Sigmoid colon (tissue), 4 donors: ENCODE measurements at regions not wholly inside any gene's neighbourhood (a gene's known extent, or its start where the extent isn't known, plus 50 kb on each side); places are given as distances from the start of the nearest gene placed in this dataset.

Source experiments
- EP300 ChIP-seq, 4 donors: sonication (generic); formaldehyde crosslinking; IDR thresholded peaks; one replicate each; pipeline ENCODE4 v1.6.1; 2017; ENCODE audit warnings: antibody characterized with exemption in 4 of 4
- POLR2A ChIP-seq, 2 donors: fragments of 450-650 bp; IDR thresholded peaks; one replicate each; pipeline ENCODE4 v1.6.1; 2016; ENCODE audit warnings: antibody characterized with exemption in 2 of 2, mild to moderate bottlenecking in 2 of 2, moderate library complexity in 2 of 2
- TF ChIP-seq, protein P1 (sequence below), 4 experiments: fragments of 450-650 bp in 3 of 4; fragments of 200-600 bp in 1 of 4; IDR thresholded peaks; one replicate each; pipeline ENCODE4 v1.5.1; 2016 to 2019; ENCODE audit warnings: antibody characterized with exemption in 4 of 4, mild to moderate bottlenecking in 3 of 4, moderate library complexity in 2 of 4

GRCh38 chr13:33940256-33940655 lies 122.3 kb downstream of the RFC3 start:
- TF ChIP-seq POLR2A (IDR thresholded peaks at IDR 0.05) (no peak), EP300 (IDR thresholded peaks at IDR 0.05) (no peak)
- TF ChIP-seq, protein P1, sequence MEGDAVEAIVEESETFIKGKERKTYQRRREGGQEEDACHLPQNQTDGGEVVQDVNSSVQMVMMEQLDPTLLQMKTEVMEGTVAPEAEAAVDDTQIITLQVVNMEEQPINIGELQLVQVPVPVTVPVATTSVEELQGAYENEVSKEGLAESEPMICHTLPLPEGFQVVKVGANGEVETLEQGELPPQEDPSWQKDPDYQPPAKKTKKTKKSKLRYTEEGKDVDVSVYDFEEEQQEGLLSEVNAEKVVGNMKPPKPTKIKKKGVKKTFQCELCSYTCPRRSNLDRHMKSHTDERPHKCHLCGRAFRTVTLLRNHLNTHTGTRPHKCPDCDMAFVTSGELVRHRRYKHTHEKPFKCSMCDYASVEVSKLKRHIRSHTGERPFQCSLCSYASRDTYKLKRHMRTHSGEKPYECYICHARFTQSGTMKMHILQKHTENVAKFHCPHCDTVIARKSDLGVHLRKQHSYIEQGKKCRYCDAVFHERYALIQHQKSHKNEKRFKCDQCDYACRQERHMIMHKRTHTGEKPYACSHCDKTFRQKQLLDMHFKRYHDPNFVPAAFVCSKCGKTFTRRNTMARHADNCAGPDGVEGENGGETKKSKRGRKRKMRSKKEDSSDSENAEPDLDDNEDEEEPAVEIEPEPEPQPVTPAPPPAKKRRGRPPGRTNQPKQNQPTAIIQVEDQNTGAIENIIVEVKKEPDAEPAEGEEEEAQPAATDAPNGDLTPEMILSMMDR (IDR thresholded peaks at IDR 0.05): no peak
